ENCODE measurements at regions not wholly inside any gene's neighbourhood (a gene's known extent, or its start where the extent isn't known, plus 50 kb on each side); places are given as distances from the start of the nearest gene placed in this dataset.
"Not testable (repeated sequence)": the region's sequence is repeated elsewhere in the genome, so short reads cannot be mapped to it uniquely, and the experiment has no call there.

GRCh38 chr17:22268214-22268911 lies 576.0 kb downstream of the KCNJ18 start:
- Histone ChIP-seq H3K4me3 (ENCODE audit: low read length) (no peak overlapping the region), H3K27ac (ENCODE audit: low read depth, low read length) (no peak overlapping the region), H3K27me3 (ENCODE audit: control insufficient read depth in 2 of 2, insufficient read depth in 2 of 2, low read length in 2 of 2) (no peaks in the 10 kb centered on the region), H3K36me3 (ENCODE audit: control insufficient read depth in 2 of 3, insufficient read depth in 3 of 3, low read length in 3 of 3) (no peaks in the 10 kb centered on the region), H3K9me3 (ENCODE audit: control insufficient read depth in 2 of 3, low read length in 3 of 3) (peaks cover 0 to 13% (median 0%) of the 10 kb centered on the region in 3 experiments), H3K4me1 (ENCODE audit: control insufficient read depth in 2 of 2, insufficient read depth in 2 of 2, low read length in 2 of 2) (no peaks in the 10 kb centered on the region)
- POLR2A ChIA-PET, result no interaction called here
- Mint-ChIP-seq H3K27ac (no peak overlapping the region), H3K9me3 (peaks cover 0 to 24% (median 12%) of the 10 kb centered on the region in 11 donors), H3K36me3 (peaks cover 0 to 3% (median 0%) of the 10 kb centered on the region in 5 donors), H3K27me3 (no peaks in the 10 kb centered on the region), H3K4me1 (no peaks in the 10 kb centered on the region), H3K4me3 (no peak overlapping the region)
- CTCF ChIA-PET, result no interaction called here
- DNase-seq, result no peak
- ATAC-seq, result no peak
- intact Hi-C loops (cut with micrococcal nuclease), result no loop called here

- peaks cover 0 to 24% (median 12%) of the 10 kb centered on the region in 11 donors for H3K9me3 Mint-ChIP-seq
- H3K27me3 ChIP-seq (ENCODE audit: control insufficient read depth in 2 of 2, insufficient read depth in 2 of 2, low read length in 2 of 2), result no peaks in the 10 kb centered on the region
Observed at GRCh38 chr17:22268912-22269220, 576.5 kb downstream of the KCNJ18 start.

GRCh38 chr17:22270381-22270780 lies 578.1 kb downstream of the KCNJ18 start:
- no peaks in the 10 kb centered on the region for H3K4me1 ChIP-seq (ENCODE audit: control insufficient read depth in 2 of 2, insufficient read depth in 2 of 2, low read length in 2 of 2)
- no peak overlapping the region for H3K27ac ChIP-seq (ENCODE audit: low read depth, low read length)
- DNase-seq (no peak), ATAC-seq (no peak)
- intact Hi-C loops (cut with micrococcal nuclease), result no loop called here
- ChIA-PET POLR2A (no interaction called here), CTCF (no interaction called here)
- no peak overlapping the region for H3K27ac Mint-ChIP-seq
- no peak overlapping the region for H3K4me3 Mint-ChIP-seq
- H3K27me3 ChIP-seq (ENCODE audit: control insufficient read depth in 2 of 2, insufficient read depth in 2 of 2, low read length in 2 of 2), result no peaks in the 10 kb centered on the region
- no peak overlapping the region for H3K4me3 ChIP-seq (ENCODE audit: low read length)
- H3K36me3 Mint-ChIP-seq, result peaks cover 0 to 3% (median 0%) of the 10 kb centered on the region in 5 donors
- H3K4me1 Mint-ChIP-seq, result no peaks in the 10 kb centered on the region
- peaks cover 0 to 13% (median 0%) of the 10 kb centered on the region in 3 experiments for H3K9me3 ChIP-seq (ENCODE audit: control insufficient read depth in 2 of 3, low read length in 3 of 3)
- H3K9me3 Mint-ChIP-seq, result peaks cover 0 to 25% (median 12%) of the 10 kb centered on the region in 11 donors
- no peaks in the 10 kb centered on the region for H3K36me3 ChIP-seq (ENCODE audit: control insufficient read depth in 2 of 3, insufficient read depth in 3 of 3, low read length in 3 of 3)
- no peaks in the 10 kb centered on the region for H3K27me3 Mint-ChIP-seq

More at GRCh38 chr17:22268912-22269220, 576.5 kb downstream of the KCNJ18 start:
- H3K36me3 Mint-ChIP-seq, result peaks cover 0 to 3% (median 0%) of the 10 kb centered on the region in 5 donors
- Histone ChIP-seq H3K4me3 (ENCODE audit: low read length) (no peak overlapping the region), H3K4me1 (ENCODE audit: control insufficient read depth in 2 of 2, insufficient read depth in 2 of 2, low read length in 2 of 2) (no peaks in the 10 kb centered on the region), H3K9me3 (ENCODE audit: control insufficient read depth in 2 of 3, low read length in 3 of 3) (peaks cover 0 to 13% (median 0%) of the 10 kb centered on the region in 3 experiments), H3K27ac (ENCODE audit: low read depth, low read length) (no peak overlapping the region), H3K36me3 (ENCODE audit: control insufficient read depth in 2 of 3, insufficient read depth in 3 of 3, low read length in 3 of 3) (no peaks in the 10 kb centered on the region)
- no peak overlapping the region for H3K27ac Mint-ChIP-seq
- DNase-seq (no peak), ATAC-seq (no peak)
- no peak overlapping the region for H3K4me3 Mint-ChIP-seq
- no peaks in the 10 kb centered on the region for H3K4me1 Mint-ChIP-seq
- H3K27me3 Mint-ChIP-seq, result no peaks in the 10 kb centered on the region
- intact Hi-C loops (cut with micrococcal nuclease), result no loop called here
- ChIA-PET POLR2A (no interaction called here), CTCF (no interaction called here)

- intact Hi-C loops (cut with micrococcal nuclease); CTCF ChIA-PET; H3K4me3 Mint-ChIP-seq; H3K27me3 Mint-ChIP-seq; H3K27ac Mint-ChIP-seq; POLR2A ChIA-PET; H3K27me3 ChIP-seq (ENCODE audit: control insufficient read depth in 2 of 2, insufficient read depth in 2 of 2, low read length in 2 of 2); H3K36me3 Mint-ChIP-seq; DNase-seq; H3K36me3 ChIP-seq (ENCODE audit: control insufficient read depth in 2 of 3, insufficient read depth in 3 of 3, low read length in 3 of 3); H3K4me1 ChIP-seq (ENCODE audit: control insufficient read depth in 2 of 2, insufficient read depth in 2 of 2, low read length in 2 of 2); ATAC-seq; H3K4me1 Mint-ChIP-seq; H3K27ac ChIP-seq (ENCODE audit: low read depth, low read length); H3K4me3 ChIP-seq (ENCODE audit: low read length): not testable (repeated sequence)
- H3K9me3 Mint-ChIP-seq, result peaks cover 0 to 25% (median 15%) of the 10 kb centered on the region in 11 donors
- peaks cover 0 to 13% (median 0%) of the 10 kb centered on the region in 3 experiments for H3K9me3 ChIP-seq (ENCODE audit: control insufficient read depth in 2 of 3, low read length in 3 of 3)
Observed at GRCh38 chr17:22270809-22271208, 578.5 kb downstream of the KCNJ18 start.

- Mint-ChIP-seq H3K27ac (no peak overlapping the region), H3K36me3 (peaks cover 0 to 3% (median 0%) of the 10 kb centered on the region in 5 donors), H3K9me3 (peaks cover 0 to 29% (median 19%) of the 10 kb centered on the region in 11 donors), H3K4me3 (no peak overlapping the region), H3K27me3 (no peaks in the 10 kb centered on the region), H3K4me1 (no peaks in the 10 kb centered on the region)
- Histone ChIP-seq H3K27ac (ENCODE audit: low read depth, low read length) (no peak overlapping the region), H3K4me3 (ENCODE audit: low read length) (no peak overlapping the region), H3K9me3 (ENCODE audit: control insufficient read depth in 2 of 3, low read length in 3 of 3) (peaks cover 0 to 13% (median 0%) of the 10 kb centered on the region in 3 experiments), H3K36me3 (ENCODE audit: control insufficient read depth in 2 of 3, insufficient read depth in 3 of 3, low read length in 3 of 3) (no peaks in the 10 kb centered on the region), H3K27me3 (ENCODE audit: control insufficient read depth in 2 of 2, insufficient read depth in 2 of 2, low read length in 2 of 2) (no peaks in the 10 kb centered on the region), H3K4me1 (ENCODE audit: control insufficient read depth in 2 of 2, insufficient read depth in 2 of 2, low read length in 2 of 2) (no peaks in the 10 kb centered on the region)
- ATAC-seq (no peak), DNase-seq (no peak)
- intact Hi-C loops (cut with micrococcal nuclease), result no loop called here
- POLR2A ChIA-PET, result no interaction called here
- CTCF ChIA-PET, result no interaction called here
Observed at GRCh38 chr17:22272363-22273146, 580.2 kb downstream of the KCNJ18 start.

GRCh38 chr17:22273308-22273707 lies 581.0 kb downstream of the KCNJ18 start:
- DNase-seq, result no peak
- Histone ChIP-seq H3K4me1 (ENCODE audit: control insufficient read depth in 2 of 2, insufficient read depth in 2 of 2, low read length in 2 of 2) (no peaks in the 10 kb centered on the region), H3K9me3 (ENCODE audit: control insufficient read depth in 2 of 3, low read length in 3 of 3) (peaks cover 0 to 13% (median 0%) of the 10 kb centered on the region in 3 experiments), H3K4me3 (ENCODE audit: low read length) (no peak overlapping the region), H3K36me3 (ENCODE audit: control insufficient read depth in 2 of 3, insufficient read depth in 3 of 3, low read length in 3 of 3) (no peaks in the 10 kb centered on the region), H3K27ac (ENCODE audit: low read depth, low read length) (no peak overlapping the region), H3K27me3 (ENCODE audit: control insufficient read depth in 2 of 2, insufficient read depth in 2 of 2, low read length in 2 of 2) (no peaks in the 10 kb centered on the region)
- intact Hi-C loops (cut with micrococcal nuclease), result no loop called here
- Mint-ChIP-seq H3K4me3 (no peak overlapping the region), H3K36me3 (peaks cover 0 to 3% (median 0%) of the 10 kb centered on the region in 5 donors), H3K9me3 (peaks cover 0 to 29% (median 19%) of the 10 kb centered on the region in 11 donors), H3K27me3 (no peaks in the 10 kb centered on the region), H3K27ac (no peak overlapping the region), H3K4me1 (no peaks in the 10 kb centered on the region)
- POLR2A ChIA-PET, result no interaction called here
- CTCF ChIA-PET, result no interaction called here
- no peak for ATAC-seq

GRCh38 chr17:22277595-22277994 lies 585.3 kb downstream of the KCNJ18 start:
- DNase-seq (no peak), ATAC-seq (no peak)
- no peaks in the 10 kb centered on the region for H3K36me3 ChIP-seq (ENCODE audit: control insufficient read depth in 2 of 3, insufficient read depth in 3 of 3, low read length in 3 of 3)
- H3K4me1 Mint-ChIP-seq, result no peaks in the 10 kb centered on the region
- no peaks in the 10 kb centered on the region for H3K27me3 Mint-ChIP-seq
- no peak overlapping the region for H3K4me3 ChIP-seq (ENCODE audit: low read length)
- ChIA-PET CTCF (no interaction called here), POLR2A (no interaction called here)
- peaks cover 0 to 15% (median 9%) of the 10 kb centered on the region in 11 donors for H3K9me3 Mint-ChIP-seq
- no peak overlapping the region for H3K27ac ChIP-seq (ENCODE audit: low read depth, low read length)
- no peaks in the 10 kb centered on the region for H3K27me3 ChIP-seq (ENCODE audit: control insufficient read depth in 2 of 2, insufficient read depth in 2 of 2, low read length in 2 of 2)
- no peaks in the 10 kb centered on the region for H3K36me3 Mint-ChIP-seq
- no peak overlapping the region for H3K27ac Mint-ChIP-seq
- H3K4me3 Mint-ChIP-seq, result no peak overlapping the region
- peaks cover 0 to 4% (median 0%) of the 10 kb centered on the region in 3 experiments for H3K9me3 ChIP-seq (ENCODE audit: control insufficient read depth in 2 of 3, low read length in 3 of 3)
- intact Hi-C loops (cut with micrococcal nuclease), result no loop called here
- no peaks in the 10 kb centered on the region for H3K4me1 ChIP-seq (ENCODE audit: control insufficient read depth in 2 of 2, insufficient read depth in 2 of 2, low read length in 2 of 2)
